ENCODE measurements at regions not wholly inside any gene's neighbourhood (a gene's known extent, or its start where the extent isn't known, plus 50 kb on each side); places are given as distances from the start of the nearest gene placed in this dataset.

- Histone ChIP-seq H2AFZ (ENCODE audit: insufficient read depth, low read depth, low read length, poor library complexity, severe bottlenecking) (no peak overlapping the region), H3K36me3 (replicated peaks in 1 of 2; ENCODE audit: control insufficient read depth in 1 of 2, insufficient read depth in 2 of 2, low read length in 2 of 2) (no peaks in the 10 kb centered on the region), H3K4me3 (replicated peaks in 1 of 3; ENCODE audit: low read depth in 2 of 3, low read length in 3 of 3) (no peak overlapping the region), H4K20me1 (ENCODE audit: insufficient read depth, low read length) (no peaks in the 10 kb centered on the region), H3K4me2 (replicated peaks; ENCODE audit: extremely low read depth, low read length, poor library complexity, severe bottlenecking) (no peak overlapping the region), H3K9me3 (replicated peaks in 1 of 2; ENCODE audit: control insufficient read depth in 1 of 2, insufficient read depth in 1 of 2, low read length in 2 of 2) (no peaks in the 10 kb centered on the region), H3K27ac (ENCODE audit: low read depth in 1 of 2, low read length in 2 of 2) (no peak overlapping the region), H3K9ac (ENCODE audit: insufficient read depth, low read length, poor library complexity, severe bottlenecking) (no peak overlapping the region), H3K27me3 (ENCODE audit: control insufficient read depth in 2 of 2, insufficient read depth in 2 of 2, low read length in 2 of 2) (no peaks in the 10 kb centered on the region), H3K4me1 (ENCODE audit: control insufficient read depth in 1 of 2, insufficient read depth in 2 of 2, low read length in 2 of 2) (no peaks in the 10 kb centered on the region), H3K79me2 (ENCODE audit: insufficient read depth, low read length) (no peaks in the 10 kb centered on the region)
- TF ChIP-seq, protein P1, sequence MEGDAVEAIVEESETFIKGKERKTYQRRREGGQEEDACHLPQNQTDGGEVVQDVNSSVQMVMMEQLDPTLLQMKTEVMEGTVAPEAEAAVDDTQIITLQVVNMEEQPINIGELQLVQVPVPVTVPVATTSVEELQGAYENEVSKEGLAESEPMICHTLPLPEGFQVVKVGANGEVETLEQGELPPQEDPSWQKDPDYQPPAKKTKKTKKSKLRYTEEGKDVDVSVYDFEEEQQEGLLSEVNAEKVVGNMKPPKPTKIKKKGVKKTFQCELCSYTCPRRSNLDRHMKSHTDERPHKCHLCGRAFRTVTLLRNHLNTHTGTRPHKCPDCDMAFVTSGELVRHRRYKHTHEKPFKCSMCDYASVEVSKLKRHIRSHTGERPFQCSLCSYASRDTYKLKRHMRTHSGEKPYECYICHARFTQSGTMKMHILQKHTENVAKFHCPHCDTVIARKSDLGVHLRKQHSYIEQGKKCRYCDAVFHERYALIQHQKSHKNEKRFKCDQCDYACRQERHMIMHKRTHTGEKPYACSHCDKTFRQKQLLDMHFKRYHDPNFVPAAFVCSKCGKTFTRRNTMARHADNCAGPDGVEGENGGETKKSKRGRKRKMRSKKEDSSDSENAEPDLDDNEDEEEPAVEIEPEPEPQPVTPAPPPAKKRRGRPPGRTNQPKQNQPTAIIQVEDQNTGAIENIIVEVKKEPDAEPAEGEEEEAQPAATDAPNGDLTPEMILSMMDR (IDR thresholded peaks at IDR 0.05): no peak
- no peak for DNase-seq
- no peak overlapping the region for H3K27ac Mint-ChIP-seq
- H3K4me3 Mint-ChIP-seq: no peak overlapping the region
- H3K27me3 Mint-ChIP-seq (ENCODE audit: low read depth in 3 of 3): peaks cover 0 to 2% (median 0%) of the 10 kb centered on the region in 3 donors
- H3K4me1 Mint-ChIP-seq: no peaks in the 10 kb centered on the region
- no peaks in the 10 kb centered on the region for H3K36me3 Mint-ChIP-seq
- no CpG with 5 or more reads among the region's 5 CpGs for WGBS (ENCODE audit: insufficient coverage)
- H3K9me3 Mint-ChIP-seq: no peaks in the 10 kb centered on the region
- intact Hi-C loops (cut with micrococcal nuclease): no loop called here
Measured at GRCh38 chr2:142572346-142573132, 304.9 kb upstream of the KYNU start.

GRCh38 chr2:142571934-142572333 lies 305.5 kb upstream of the KYNU start:
- Mint-ChIP-seq H3K27ac (no peak overlapping the region), H3K4me3 (no peak overlapping the region), H3K4me1 (no peaks in the 10 kb centered on the region), H3K9me3 (no peaks in the 10 kb centered on the region), H3K36me3 (no peaks in the 10 kb centered on the region), H3K27me3 (ENCODE audit: low read depth in 3 of 3) (peaks cover 0 to 2% (median 0%) of the 10 kb centered on the region in 3 donors)
- Histone ChIP-seq H3K79me2 (ENCODE audit: insufficient read depth, low read length) (no peaks in the 10 kb centered on the region), H3K4me3 (replicated peaks in 1 of 3; ENCODE audit: low read depth in 2 of 3, low read length in 3 of 3) (no peak overlapping the region), H3K27me3 (ENCODE audit: control insufficient read depth in 2 of 2, insufficient read depth in 2 of 2, low read length in 2 of 2) (no peaks in the 10 kb centered on the region), H3K36me3 (replicated peaks in 1 of 2; ENCODE audit: control insufficient read depth in 1 of 2, insufficient read depth in 2 of 2, low read length in 2 of 2) (no peaks in the 10 kb centered on the region), H3K4me2 (replicated peaks; ENCODE audit: extremely low read depth, low read length, poor library complexity, severe bottlenecking) (no peak overlapping the region), H3K9me3 (replicated peaks in 1 of 2; ENCODE audit: control insufficient read depth in 1 of 2, insufficient read depth in 1 of 2, low read length in 2 of 2) (no peaks in the 10 kb centered on the region), H4K20me1 (ENCODE audit: insufficient read depth, low read length) (no peaks in the 10 kb centered on the region), H3K4me1 (ENCODE audit: control insufficient read depth in 1 of 2, insufficient read depth in 2 of 2, low read length in 2 of 2) (no peaks in the 10 kb centered on the region), H2AFZ (ENCODE audit: insufficient read depth, low read depth, low read length, poor library complexity, severe bottlenecking) (no peak overlapping the region), H3K27ac (ENCODE audit: low read depth in 1 of 2, low read length in 2 of 2) (no peak overlapping the region), H3K9ac (ENCODE audit: insufficient read depth, low read length, poor library complexity, severe bottlenecking) (no peak overlapping the region)
- DNase-seq: no peak
- TF ChIP-seq, protein P1 (IDR thresholded peaks at IDR 0.05): no peak
- intact Hi-C loops (cut with micrococcal nuclease): no loop called here
- WGBS (ENCODE audit: insufficient coverage): 90% methylated on average over 2 of the region's 4 CpGs
